Mesothelial cell of epicardium (in vitro differentiated cells): ENCODE measurements at regions not wholly inside any gene's neighbourhood (a gene's known extent, or its start where the extent isn't known, plus 50 kb on each side); places are given as distances from the start of the nearest gene placed in this dataset.
"Not testable (repeated sequence)": the region's sequence is repeated elsewhere in the genome, so short reads cannot be mapped to it uniquely, and the experiment has no call there.

Experiments used
- DNase-seq, 2 experiments: peaks; one replicate each; pipeline ENCODE4 v3.0.0; 2021; ENCODE audit warnings: low spot score in 2 of 2; ENCODE audit not compliant: unreplicated experiment in 2 of 2
- H3K27ac Mint-ChIP-seq: 2 replicates; pipeline ENCODE4 v1.8.0; 2021; ENCODE audit warnings: mixed read lengths
- H3K27me3 Mint-ChIP-seq: 2 replicates; pipeline ENCODE4 v1.8.0; 2021; ENCODE audit warnings: low read depth, mixed read lengths
- H3K36me3 Mint-ChIP-seq: 2 replicates; pipeline ENCODE4 v1.8.0; 2021; ENCODE audit warnings: mixed read lengths
- H3K4me1 Mint-ChIP-seq: 2 replicates; pipeline ENCODE4 v1.8.0; 2021; ENCODE audit warnings: mixed read lengths
- H3K4me3 Mint-ChIP-seq: 2 replicates; pipeline ENCODE4 v1.8.0; 2021; ENCODE audit warnings: mild to moderate bottlenecking, moderate library complexity, mixed read lengths
- H3K9me3 Mint-ChIP-seq: 2 replicates; pipeline ENCODE4 v1.8.0; 2021; ENCODE audit warnings: mixed read lengths
- TF ChIP-seq, protein P1 (sequence below): fragments of 200-600 bp; sonication (generic); IDR thresholded peaks from one replicate; pipeline ENCODE4 v1.5.0; 2021; ENCODE audit warnings: antibody characterized with exemption; ENCODE audit not compliant: unreplicated experiment

DNA sequence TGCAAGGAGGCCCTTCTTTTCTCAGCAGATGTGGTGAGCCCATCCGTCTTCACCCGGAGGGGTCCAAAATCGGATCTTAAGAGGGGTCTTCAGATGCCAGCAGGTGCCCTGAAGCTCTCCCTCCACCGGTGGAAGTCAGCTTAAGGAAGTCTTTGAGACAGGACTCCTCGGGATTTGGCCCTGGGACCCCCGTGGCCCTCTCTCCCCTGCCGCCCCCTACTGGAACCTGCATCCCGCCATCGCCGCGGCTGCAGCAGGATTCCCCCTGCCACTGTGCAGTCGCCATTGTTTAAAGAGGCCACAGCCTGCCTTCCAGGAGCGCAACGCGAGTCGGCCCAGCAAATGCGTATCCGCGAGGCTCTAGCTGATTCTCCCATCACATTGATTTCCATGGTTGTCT, 292.5 kb upstream of the ZNF337 start:
- Mint-ChIP-seq H3K27me3 (peaks cover 5% of the 10 kb centered on the region), H3K4me3 (no peak overlapping the region), H3K9me3 (no peaks in the 10 kb centered on the region), H3K27ac (no peak overlapping the region), H3K4me1 (peaks cover 5% of the 10 kb centered on the region), H3K36me3 (no peaks in the 10 kb centered on the region)
- TF ChIP-seq, protein P1, sequence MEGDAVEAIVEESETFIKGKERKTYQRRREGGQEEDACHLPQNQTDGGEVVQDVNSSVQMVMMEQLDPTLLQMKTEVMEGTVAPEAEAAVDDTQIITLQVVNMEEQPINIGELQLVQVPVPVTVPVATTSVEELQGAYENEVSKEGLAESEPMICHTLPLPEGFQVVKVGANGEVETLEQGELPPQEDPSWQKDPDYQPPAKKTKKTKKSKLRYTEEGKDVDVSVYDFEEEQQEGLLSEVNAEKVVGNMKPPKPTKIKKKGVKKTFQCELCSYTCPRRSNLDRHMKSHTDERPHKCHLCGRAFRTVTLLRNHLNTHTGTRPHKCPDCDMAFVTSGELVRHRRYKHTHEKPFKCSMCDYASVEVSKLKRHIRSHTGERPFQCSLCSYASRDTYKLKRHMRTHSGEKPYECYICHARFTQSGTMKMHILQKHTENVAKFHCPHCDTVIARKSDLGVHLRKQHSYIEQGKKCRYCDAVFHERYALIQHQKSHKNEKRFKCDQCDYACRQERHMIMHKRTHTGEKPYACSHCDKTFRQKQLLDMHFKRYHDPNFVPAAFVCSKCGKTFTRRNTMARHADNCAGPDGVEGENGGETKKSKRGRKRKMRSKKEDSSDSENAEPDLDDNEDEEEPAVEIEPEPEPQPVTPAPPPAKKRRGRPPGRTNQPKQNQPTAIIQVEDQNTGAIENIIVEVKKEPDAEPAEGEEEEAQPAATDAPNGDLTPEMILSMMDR: no peak
- DNase-seq: no peak

DNA sequence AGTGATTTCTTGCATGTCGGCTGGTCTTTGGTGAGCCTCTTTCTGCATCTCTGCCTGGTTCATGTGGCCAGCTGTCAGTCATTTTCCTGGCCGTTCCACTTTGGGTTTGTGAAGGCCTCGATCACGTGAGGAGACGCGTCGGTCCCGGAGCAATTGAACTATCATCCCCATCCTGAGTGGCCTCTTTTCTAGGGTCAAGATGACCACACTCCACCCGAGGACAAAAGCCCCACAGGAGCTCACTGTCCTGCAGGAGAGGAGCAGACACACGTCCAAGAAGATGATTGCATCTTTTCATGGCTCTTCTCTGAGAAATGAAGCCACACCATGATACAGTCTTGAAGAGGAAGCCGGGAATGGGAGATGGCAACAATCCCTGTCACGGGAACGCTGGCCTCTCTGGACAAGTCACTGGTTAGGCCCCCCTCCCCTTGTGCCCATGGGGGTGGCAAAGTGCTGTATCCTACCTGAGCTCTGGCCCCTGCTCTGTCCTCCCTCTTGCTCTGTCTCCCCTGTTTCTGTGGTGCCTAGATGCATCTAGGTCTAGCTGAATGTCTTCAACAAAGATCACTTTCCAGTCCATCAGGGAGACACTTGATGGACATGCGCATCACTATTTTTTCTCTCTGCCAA, 291.4 kb upstream of the ZNF337 start:
- H3K36me3 Mint-ChIP-seq, H3K4me1 Mint-ChIP-seq, H3K27ac Mint-ChIP-seq, H3K4me3 Mint-ChIP-seq, DNase-seq, H3K27me3 Mint-ChIP-seq, H3K9me3 Mint-ChIP-seq: not testable (repeated sequence)

DNA sequence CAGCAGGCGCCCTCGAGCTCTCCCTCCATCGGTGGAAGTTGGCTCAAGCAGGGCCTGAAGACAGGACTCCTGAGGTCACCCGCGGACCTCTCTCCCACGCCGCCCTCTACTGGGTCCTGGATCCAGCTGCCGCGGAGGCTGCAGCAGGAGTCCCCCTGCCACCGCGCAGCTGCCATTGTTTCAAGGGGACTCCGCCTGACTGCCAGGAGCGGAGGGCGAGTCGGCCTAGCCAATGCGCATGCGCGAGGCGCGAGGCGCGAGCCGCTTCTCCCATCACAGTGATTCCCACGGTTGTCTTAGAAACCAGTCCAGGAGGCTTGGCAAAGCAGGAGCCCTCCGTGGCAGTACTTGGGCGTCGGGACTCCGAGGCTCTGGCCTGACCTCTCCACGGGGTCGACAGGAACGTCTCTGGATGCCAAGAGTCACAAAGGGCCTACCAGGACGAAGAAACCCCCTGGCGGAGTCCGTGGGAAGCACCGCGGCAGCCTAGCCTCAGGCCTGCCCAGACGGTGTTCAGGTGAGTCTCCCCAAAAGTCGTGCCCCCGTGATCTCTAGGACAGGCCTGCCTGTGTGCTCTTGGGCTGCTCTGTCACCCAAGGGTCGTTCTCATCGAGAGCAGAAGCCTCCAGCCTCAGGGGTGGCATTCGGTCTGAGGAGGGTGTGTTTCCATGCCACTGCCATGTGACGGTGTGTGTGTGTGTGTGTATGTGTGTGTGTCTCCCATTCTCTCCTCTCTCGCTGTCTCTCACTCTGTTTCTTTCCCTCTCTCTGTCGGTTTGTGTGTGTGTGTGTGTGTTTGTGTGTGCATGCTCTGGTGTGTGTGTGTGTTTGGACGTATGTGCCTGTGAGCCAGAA, 290.6 kb upstream of the ZNF337 start:
- Mint-ChIP-seq H3K27ac (no peak overlapping the region), H3K36me3 (no peaks in the 10 kb centered on the region), H3K4me3 (no peak overlapping the region), H3K27me3 (peaks cover 2% of the 10 kb centered on the region), H3K4me1 (peaks cover 3% of the 10 kb centered on the region), H3K9me3 (no peaks in the 10 kb centered on the region)
- TF ChIP-seq, protein P1: no peak
- DNase-seq: no peak

DNA sequence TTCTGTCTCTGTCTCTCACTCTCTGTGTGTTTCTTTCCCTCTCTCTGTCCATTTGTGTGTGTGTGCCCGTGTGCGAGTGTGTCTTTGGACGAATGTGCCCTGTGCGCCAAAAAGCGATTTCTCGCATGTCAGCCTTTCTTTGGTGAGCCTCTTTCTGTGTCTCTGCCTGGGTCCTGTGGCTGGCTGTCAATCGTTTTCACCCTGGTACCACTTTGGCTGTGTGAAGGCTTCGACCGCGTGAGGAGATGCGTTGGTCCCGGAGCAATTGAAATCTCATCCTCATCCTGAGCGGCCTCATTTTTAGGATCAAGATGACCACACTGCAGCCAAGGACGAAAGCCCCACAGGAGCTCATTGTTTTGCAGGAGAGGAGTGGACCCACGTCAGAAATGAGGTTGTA, 288.9 kb upstream of the ZNF337 start:
- no peaks in the 10 kb centered on the region for H3K4me1 Mint-ChIP-seq
- no peak for DNase-seq
- no peak overlapping the region for H3K27ac Mint-ChIP-seq
- no peak overlapping the region for H3K4me3 Mint-ChIP-seq
- H3K27me3 Mint-ChIP-seq: no peaks in the 10 kb centered on the region
- TF ChIP-seq, protein P1: no peak
- no peaks in the 10 kb centered on the region for H3K36me3 Mint-ChIP-seq
- H3K9me3 Mint-ChIP-seq: no peaks in the 10 kb centered on the region

DNA sequence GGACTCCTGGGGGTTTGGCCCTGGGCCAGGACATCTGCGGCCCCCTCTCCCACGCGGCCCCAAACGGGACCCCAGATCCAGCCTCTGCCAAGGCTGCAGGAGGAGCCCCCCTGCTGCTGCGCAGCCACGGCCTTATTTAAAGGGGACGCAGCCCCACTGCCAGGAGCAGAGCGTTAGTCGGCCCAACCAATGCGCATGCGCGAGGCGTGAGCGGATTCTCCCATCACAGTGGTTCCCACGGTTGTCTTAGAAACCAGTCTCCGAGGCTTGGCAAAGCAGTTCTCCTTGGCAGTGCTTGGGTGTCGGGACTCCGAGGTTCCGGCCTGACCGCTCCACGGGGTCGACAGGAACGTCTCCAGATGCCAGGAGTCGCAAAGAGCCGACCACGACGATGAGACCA, 288.3 kb upstream of the ZNF337 start:
- DNase-seq: no peak
- TF ChIP-seq, protein P1: no peak
- H3K27ac Mint-ChIP-seq: no peak overlapping the region
- no peaks in the 10 kb centered on the region for H3K27me3 Mint-ChIP-seq
- no peak overlapping the region for H3K4me3 Mint-ChIP-seq
- no peaks in the 10 kb centered on the region for H3K4me1 Mint-ChIP-seq
- no peaks in the 10 kb centered on the region for H3K9me3 Mint-ChIP-seq
- no peaks in the 10 kb centered on the region for H3K36me3 Mint-ChIP-seq

DNA sequence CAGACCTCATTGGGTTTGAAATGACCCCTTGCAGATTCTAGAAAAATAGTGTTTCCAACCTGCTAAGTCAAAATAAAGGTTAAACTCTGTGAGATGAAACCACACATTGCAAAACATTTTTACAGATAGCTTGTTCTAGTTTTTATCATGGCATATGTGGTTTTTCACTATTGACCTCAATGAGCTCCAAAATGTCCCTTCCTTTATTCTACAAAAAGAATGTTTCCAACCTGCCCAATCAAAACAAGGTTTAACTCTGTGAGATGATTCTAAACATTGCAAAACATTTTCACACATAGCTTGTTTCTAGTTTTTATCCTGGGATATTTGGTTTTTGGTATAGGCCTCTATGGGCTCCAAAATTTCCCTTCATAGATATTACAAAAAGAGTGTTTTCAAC, 286.0 kb upstream of the ZNF337 start:
- DNase-seq, H3K9me3 Mint-ChIP-seq, H3K4me3 Mint-ChIP-seq, H3K4me1 Mint-ChIP-seq, H3K27ac Mint-ChIP-seq, H3K36me3 Mint-ChIP-seq, H3K27me3 Mint-ChIP-seq: not testable (repeated sequence)

DNA sequence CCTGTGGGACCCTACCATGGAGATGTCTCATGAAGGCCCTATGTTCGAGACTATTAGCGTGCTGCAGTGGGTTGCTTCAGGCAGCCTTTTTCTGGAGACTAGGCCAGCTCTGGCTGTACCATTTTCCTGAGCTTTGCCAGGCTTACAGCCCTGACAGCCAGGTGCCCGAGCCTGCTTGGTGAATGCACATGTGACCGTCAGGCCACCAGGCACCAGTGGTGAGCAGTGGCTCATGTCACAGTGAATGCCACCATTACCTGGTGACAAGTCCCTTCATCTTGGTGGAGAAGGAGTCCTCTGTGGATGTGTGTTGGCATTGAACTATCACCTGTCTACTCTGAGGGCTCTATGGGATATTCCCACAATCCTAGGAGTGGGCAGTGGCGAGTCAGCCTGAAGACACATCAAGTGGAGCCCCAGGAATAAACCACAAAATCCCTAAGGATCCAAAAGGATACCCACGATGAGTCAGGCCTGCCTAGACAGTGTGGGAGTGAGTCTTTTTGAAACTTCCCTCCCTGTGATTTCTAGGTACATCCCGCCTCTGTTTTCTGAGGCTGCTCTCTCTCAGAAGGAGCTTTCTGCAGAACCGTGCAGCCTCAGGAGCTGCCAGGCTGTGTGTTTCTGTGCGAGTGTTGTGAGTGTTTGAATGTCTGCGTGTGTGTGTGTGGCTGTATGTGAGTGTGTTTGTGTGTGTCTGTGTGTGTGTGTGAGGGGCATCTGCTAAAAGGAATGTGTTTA, 282.0 kb upstream of the ZNF337 start:
- H3K36me3 Mint-ChIP-seq, H3K9me3 Mint-ChIP-seq, H3K4me1 Mint-ChIP-seq, H3K27ac Mint-ChIP-seq, H3K4me3 Mint-ChIP-seq, H3K27me3 Mint-ChIP-seq, DNase-seq: not testable (repeated sequence)

DNA sequence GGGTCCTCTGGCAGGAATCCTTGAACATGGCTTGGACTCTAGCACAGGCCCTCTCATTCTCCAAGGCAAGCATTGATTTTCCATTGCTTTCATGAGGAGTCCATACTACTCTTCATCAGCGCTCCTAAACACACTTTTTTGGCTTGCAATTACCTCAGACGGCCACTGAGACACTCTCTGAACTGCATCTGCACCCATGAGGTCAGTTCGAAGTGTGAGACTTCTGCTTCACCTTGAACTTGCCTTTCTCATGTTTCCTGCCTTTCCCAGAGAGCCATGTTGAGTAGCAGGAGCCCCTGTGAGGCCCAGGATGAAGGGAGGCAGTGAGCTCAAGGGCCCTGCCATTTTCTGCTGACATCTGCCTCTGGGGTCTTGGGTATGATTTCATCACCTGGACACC, 279.2 kb upstream of the ZNF337 start:
- H3K9me3 Mint-ChIP-seq, H3K36me3 Mint-ChIP-seq, H3K4me1 Mint-ChIP-seq, H3K27ac Mint-ChIP-seq, H3K27me3 Mint-ChIP-seq, DNase-seq, H3K4me3 Mint-ChIP-seq: not testable (repeated sequence)

DNA sequence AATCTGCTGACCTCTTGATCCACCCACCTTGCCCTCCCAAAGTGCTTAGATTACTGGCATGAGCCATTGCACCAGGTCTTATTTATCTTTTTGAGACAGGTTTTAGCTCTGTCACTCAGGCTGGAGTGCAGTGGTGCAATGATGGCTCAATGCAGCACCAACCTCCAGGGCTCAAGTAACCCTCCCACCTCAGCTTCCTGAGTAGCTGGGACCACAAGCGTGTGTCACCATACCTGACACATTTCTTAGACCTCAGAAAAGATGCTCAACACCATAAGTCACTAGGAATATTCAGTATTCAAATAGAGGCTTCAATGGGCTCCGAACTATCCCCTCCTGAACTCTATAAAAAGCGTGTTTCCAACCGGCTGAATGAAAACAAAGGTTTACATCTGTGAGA, 268.6 kb upstream of the ZNF337 start:
- not testable (repeated sequence) for H3K9me3 Mint-ChIP-seq, H3K4me1 Mint-ChIP-seq, H3K27ac Mint-ChIP-seq, H3K36me3 Mint-ChIP-seq, H3K27me3 Mint-ChIP-seq, H3K4me3 Mint-ChIP-seq, DNase-seq
